Activated T-cell treated with anti-CD3 and anti-CD28 coated beads, Interleukin-2, amount 50 U/mL, for 72 hours (primary cell): ENCODE measurements at regions not wholly inside any gene's neighbourhood (a gene's known extent, or its start where the extent isn't known, plus 50 kb on each side); places are given as distances from the start of the nearest gene placed in this dataset.

Experiments used
- ATAC-seq, 2 donors: fragments of 150-1000 bp; cut with Tn5 transposase; replicated peaks in 1 of 2; 2 replicates each; pipeline ENCODE4 v1.10.0; 2021; ENCODE audit warnings: moderate library complexity in 2 of 2, mild to moderate bottlenecking in 1 of 2
- DNase-seq, 2 donors: peaks; one replicate each; pipeline ENCODE4 v3.0.0; 2021 to 2022; ENCODE audit warnings: mixed read lengths in 1 of 2
- H3K27ac Mint-ChIP-seq: one replicate; pipeline ENCODE4 v1.8.0; 2022; ENCODE audit warnings: mild to moderate bottlenecking, moderate library complexity, mixed read lengths
- H3K27me3 Mint-ChIP-seq: one replicate; pipeline ENCODE4 v1.8.0; 2022; ENCODE audit warnings: low read depth, mixed read lengths
- H3K36me3 Mint-ChIP-seq, 2 donors: one replicate each; pipeline ENCODE4 v1.8.0; 2022; ENCODE audit warnings: mixed read lengths in 2 of 2, mild to moderate bottlenecking in 1 of 2; ENCODE audit not compliant: insufficient read depth in 2 of 2
- H3K4me1 Mint-ChIP-seq: one replicate; pipeline ENCODE4 v1.8.0; 2022; ENCODE audit warnings: low read depth, mixed read lengths
- H3K4me3 Mint-ChIP-seq, 2 donors: one replicate each; pipeline ENCODE4 v1.8.0; 2022; ENCODE audit warnings: mild to moderate bottlenecking in 2 of 2, mixed read lengths in 2 of 2, moderate library complexity in 2 of 2
- H3K9me3 Mint-ChIP-seq, 2 donors: one replicate each; pipeline ENCODE4 v1.8.0; 2022; ENCODE audit warnings: mixed read lengths in 2 of 2

GRCh38 chrX:39816871-39817731 lies 280.7 kb downstream of the BCOR start:
- Mint-ChIP-seq H3K4me1 (peaks cover 48% of the 10 kb centered on the region), H3K9me3 (no peaks in the 10 kb centered on the region), H3K36me3 (no peaks in the 10 kb centered on the region), H3K27me3 (peaks cover 24% of the 10 kb centered on the region), H3K4me3 (peak overlapping the region; percentile 64 to 71), H3K27ac (peak overlapping the region; percentile 16)
- DNase-seq (peak in 1 of 2 donors; percentile 7), ATAC-seq (peak; percentile 62 to 67)

DNA sequence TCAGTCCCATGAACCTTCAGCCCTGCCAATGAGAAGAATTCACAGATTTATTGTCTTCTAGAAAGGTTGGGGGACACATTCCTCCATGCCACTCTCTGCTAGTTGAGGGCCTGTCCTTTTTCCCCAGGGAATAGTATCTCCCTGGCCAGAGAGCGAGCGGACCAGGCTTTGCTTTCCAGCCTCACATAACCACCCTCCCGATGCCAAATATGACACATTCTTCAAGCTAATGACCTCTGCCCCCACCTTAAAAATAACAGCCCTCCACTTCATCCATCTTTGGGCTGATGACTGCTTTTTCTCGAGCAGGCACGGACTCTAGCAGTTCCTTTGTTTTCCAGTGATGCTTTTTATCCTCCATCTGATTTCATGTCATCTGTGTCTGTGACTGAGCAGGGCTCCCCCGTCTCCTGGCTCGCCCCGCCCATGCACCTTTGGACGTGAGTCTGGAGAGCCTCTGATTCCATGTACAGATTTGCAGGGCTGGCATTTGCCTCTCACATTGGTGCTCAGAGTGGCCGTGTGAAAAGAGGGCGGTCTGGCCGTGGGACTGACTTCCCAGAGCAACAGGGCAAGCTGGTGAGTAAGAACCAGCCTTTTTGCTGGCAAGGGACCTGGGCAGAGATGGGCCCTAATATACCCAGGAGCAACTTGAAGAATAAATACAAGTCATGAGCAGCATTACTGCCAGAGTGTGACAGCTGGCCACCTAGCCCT lies 279.8 kb downstream of the BCOR start:
- peaks cover 32% of the 10 kb centered on the region for H3K27me3 Mint-ChIP-seq
- ATAC-seq (no peak), DNase-seq (no peak)
- H3K9me3 Mint-ChIP-seq: no peaks in the 10 kb centered on the region
- no peak overlapping the region for H3K4me3 Mint-ChIP-seq
- H3K27ac Mint-ChIP-seq: no peak overlapping the region
- H3K4me1 Mint-ChIP-seq: peaks cover 48% of the 10 kb centered on the region
- peaks cover 0 to under 1% of the 10 kb centered on the region in 2 donors for H3K36me3 Mint-ChIP-seq

DNA sequence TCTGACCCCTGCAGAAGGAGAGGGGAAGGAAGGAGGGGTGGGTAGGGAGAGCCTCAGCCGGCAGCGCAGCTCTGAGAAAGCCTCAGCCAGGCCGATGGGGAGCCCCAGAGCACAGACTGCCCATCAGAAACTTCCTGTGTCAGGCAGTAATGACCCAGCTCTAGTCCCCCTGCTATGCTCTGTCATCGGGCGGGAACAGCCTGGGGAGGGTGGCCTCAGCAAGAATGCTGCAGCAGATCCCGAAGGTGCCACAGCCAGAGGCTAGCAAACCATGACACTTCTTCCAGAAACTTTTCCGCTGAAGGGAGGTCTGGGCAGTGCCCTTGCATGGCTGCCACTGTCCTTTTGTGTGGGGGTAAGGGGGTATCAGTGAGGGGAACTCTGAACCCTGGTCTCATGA lies 279.0 kb downstream of the BCOR start:
- H3K27me3 Mint-ChIP-seq: peaks cover 40% of the 10 kb centered on the region
- H3K4me1 Mint-ChIP-seq: peaks cover 48% of the 10 kb centered on the region
- H3K4me3 Mint-ChIP-seq: no peak overlapping the region
- H3K27ac Mint-ChIP-seq: no peak overlapping the region
- H3K36me3 Mint-ChIP-seq: peaks cover 3% of the 10 kb centered on the region in 2 donors
- no peaks in the 10 kb centered on the region for H3K9me3 Mint-ChIP-seq
- ATAC-seq (no peak), DNase-seq (no peak)

DNA sequence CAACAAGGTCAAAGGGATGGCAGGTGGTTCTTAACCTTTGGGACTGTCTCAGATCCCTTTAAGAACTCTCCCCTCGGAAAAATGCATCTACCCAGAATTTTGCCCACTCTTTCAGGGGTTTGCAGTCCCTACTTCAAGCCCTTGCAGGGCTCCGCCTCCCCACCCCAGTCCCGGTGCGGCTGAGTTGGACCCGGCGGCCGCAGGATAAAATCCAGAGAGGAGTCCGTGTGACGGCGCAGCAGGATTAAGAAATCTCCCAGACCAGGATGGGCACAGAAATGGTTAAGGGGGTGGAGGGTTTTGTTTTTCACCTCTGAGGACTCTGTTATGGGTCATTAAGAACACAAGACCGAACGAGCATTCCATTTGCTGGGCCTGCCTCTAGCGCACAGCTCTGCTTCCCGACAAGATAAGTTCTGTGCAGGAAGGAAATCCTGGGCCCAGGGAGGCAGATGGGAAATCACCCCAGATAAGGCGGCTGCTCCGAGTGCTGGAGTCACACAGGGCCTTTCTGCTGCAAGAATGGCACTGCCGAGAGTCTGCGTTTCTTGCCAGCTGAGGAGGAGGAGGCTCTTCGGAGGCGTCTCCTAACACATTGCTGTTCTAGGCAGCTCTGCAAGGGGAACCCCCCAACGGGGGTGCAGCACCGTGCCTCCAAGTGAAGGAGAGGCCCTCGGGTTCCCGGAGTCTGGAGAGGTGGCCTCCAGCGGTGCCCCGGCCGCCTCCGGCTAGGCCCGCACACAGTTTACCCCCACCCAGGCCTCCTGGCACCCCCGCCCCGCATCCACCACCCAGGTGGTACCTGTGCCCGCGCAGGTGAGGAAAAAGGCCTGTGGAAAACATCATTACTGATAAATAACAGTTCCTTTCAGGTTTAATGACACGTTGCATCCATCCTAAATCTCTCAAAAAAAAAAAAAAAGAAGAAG lies 277.6 kb downstream of the BCOR start:
- H3K27ac Mint-ChIP-seq: no peak overlapping the region
- DNase-seq: no peak
- H3K9me3 Mint-ChIP-seq: no peaks in the 10 kb centered on the region
- no peak for ATAC-seq
- peaks cover 55% of the 10 kb centered on the region for H3K27me3 Mint-ChIP-seq
- peaks cover 44% of the 10 kb centered on the region for H3K4me1 Mint-ChIP-seq
- peaks cover 3 to 5% of the 10 kb centered on the region in 2 donors for H3K36me3 Mint-ChIP-seq
- peak overlapping the region; percentile 78 to 82 for H3K4me3 Mint-ChIP-seq

DNA sequence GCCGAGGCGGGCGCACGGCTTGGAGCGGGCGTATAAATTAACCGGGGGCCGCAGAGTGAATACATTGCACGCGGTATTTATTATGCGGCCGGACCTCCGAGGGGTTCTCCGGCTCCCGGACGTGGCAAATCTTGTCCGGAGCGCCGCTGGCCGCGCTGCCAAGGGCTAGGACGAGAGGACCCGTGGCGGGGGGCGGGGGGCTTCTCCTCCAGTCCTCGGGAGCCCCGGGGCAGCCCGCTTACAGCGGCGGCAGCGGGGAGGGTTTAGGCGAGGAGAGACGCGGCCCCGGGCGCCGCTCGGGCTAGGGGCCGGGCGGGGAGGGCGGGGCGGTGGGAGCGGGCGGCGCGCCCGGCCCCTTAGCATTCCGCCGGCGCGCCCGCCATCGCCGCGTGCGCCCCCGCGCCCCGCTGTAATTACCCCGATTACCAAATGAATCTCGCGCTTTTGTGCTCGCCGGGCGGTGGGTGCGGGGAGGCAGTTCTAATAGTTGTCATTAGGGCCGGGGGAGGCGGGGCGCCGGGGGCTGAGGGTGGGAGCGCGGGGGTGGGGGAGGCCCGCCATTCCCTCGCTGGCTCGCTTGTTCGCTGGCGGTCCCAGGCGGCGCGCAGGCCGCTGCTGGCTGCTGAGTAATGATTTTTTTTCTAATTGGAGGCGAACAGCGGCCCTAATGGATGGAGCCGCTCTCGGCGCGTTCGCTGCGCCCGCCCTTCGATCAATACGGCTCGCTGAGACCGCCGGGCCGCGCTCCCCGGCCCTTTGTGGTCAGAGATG lies 276.6 kb downstream of the BCOR start:
- no peak overlapping the region for H3K27ac Mint-ChIP-seq
- peak overlapping the region; percentile 78 to 82 for H3K4me3 Mint-ChIP-seq
- peak in 1 of 2 donors; percentile 11 for DNase-seq
- peaks cover 3 to 5% of the 10 kb centered on the region in 2 donors for H3K36me3 Mint-ChIP-seq
- peak; percentile 44 to 61 for ATAC-seq
- H3K4me1 Mint-ChIP-seq: peaks cover 36% of the 10 kb centered on the region
- peaks cover 62% of the 10 kb centered on the region for H3K27me3 Mint-ChIP-seq
- no peaks in the 10 kb centered on the region for H3K9me3 Mint-ChIP-seq

DNA sequence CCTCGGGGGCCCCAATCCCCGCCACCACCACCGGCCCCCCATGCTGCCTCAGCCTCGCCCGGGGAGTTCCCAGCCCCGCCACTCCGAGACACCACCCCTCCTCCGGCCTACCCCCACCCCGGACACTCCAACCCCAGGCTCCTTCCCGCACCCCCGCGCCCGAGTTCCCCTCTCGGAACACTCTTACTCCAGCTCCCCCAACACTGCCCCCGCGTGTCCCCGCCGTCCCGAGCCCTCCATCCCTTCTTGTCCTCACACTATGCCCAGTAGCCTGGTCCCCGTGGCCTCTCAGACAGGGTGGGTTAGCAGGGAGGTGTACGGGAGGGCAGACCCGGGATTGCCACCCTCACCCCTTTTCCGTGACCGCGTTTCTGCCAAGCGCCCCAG lies 276.1 kb downstream of the BCOR start:
- no peak for DNase-seq
- no peak for ATAC-seq

GRCh38 chrX:39822133-39822748 lies 275.5 kb downstream of the BCOR start:
- Mint-ChIP-seq H3K4me1 (peaks cover 24% of the 10 kb centered on the region), H3K27ac (no peak overlapping the region), H3K27me3 (peaks cover 63% of the 10 kb centered on the region), H3K4me3 (peak overlapping the region; percentile 14 to 54), H3K36me3 (peaks cover 3 to 5% of the 10 kb centered on the region in 2 donors), H3K9me3 (no peaks in the 10 kb centered on the region)
- no peak for DNase-seq
- no peak for ATAC-seq

More for the DNA sequence above, 276.1 kb downstream of the BCOR start:
- peak overlapping the region; percentile 37 to 54 for H3K4me3 Mint-ChIP-seq
- peaks cover 3 to 5% of the 10 kb centered on the region in 2 donors for H3K36me3 Mint-ChIP-seq
- no peaks in the 10 kb centered on the region for H3K9me3 Mint-ChIP-seq
- H3K4me1 Mint-ChIP-seq: peaks cover 30% of the 10 kb centered on the region
- H3K27me3 Mint-ChIP-seq: peaks cover 63% of the 10 kb centered on the region
- H3K27ac Mint-ChIP-seq: no peak overlapping the region

DNA sequence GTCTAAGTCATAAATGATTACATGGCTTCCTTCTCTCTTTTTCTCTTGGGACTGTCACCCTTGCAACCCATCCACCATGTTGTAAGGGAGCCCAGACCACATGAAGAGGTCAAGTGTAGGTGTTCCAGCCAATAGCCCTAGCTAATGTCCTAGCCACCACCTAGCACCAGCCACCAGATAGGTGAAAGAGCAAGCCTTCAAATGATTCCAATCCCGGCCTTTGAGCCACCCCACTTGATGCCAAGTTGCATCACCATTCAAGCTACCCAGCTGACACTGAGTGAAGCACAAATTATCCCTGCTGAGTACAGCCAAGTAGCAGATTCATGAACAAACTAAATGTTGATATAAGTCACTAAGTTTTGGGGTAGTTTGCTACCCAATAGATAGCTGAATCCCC lies 274.3 kb downstream of the BCOR start:
- Mint-ChIP-seq H3K9me3 (no peaks in the 10 kb centered on the region), H3K27ac (no peak overlapping the region), H3K27me3 (peaks cover 55% of the 10 kb centered on the region), H3K36me3 (peaks cover 3 to 5% of the 10 kb centered on the region in 2 donors), H3K4me3 (no peak overlapping the region), H3K4me1 (peaks cover 13% of the 10 kb centered on the region)
- ATAC-seq (no peak), DNase-seq (no peak)

DNA sequence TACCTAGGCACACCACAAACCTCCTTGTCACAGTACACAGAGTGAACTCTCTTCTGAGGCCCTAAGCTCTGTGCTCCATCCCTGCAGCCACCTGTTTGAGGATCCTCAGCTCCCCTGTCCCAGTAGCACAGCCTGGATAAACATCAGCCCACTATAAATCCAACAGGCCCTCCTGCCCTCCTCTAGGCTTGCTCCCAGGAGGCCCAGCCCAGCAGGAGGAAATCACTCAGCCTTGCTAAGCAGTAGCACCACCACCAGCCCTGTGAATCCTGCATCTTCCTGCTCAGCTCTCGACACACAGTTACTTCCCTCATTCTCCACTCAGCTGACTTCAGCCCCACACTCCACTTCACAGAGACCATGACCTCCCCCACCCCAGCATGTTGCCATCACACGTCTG lies 273.9 kb downstream of the BCOR start:
- H3K9me3 Mint-ChIP-seq: no peaks in the 10 kb centered on the region
- H3K4me1 Mint-ChIP-seq: peaks cover 11% of the 10 kb centered on the region

DNA sequence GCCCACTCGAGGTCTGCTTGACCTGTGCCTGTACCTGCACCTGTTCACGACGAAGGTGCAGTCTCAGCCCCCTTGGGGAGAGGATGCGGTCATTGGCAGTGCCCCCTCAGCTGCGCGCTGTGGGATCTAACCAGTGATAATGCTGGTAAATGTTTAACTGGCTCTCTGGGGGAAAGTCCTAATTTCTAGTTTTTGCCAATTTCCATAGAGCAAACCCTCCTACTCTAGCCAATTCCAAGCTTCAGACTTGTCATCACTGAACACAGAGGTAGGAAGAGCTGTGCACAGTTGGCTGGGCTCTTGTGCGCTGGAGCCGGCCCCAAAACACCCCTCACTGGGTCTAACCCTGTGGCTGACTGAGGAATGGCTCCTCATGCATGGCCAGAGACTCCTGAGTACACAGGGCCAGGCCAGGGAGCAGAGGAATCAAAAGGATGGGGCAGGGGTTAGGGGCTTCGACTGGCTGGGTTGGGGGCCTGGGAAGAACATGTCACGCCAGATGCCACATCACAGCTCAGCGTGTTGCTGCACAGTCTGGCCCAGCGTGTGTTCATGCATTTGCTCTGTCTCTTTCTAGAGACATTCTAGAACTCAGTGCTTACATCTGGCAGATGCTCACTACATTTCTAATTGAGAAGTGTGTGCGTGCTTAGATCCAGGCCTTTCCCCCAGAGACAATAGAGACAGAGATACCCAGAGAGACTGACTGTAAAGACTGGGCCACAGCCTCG lies 270.8 kb downstream of the BCOR start:
- H3K4me3 Mint-ChIP-seq: no peak overlapping the region
- ATAC-seq: no peak

More for the DNA sequence above, 273.9 kb downstream of the BCOR start:
- peaks cover 51% of the 10 kb centered on the region for H3K27me3 Mint-ChIP-seq
- H3K36me3 Mint-ChIP-seq: peaks cover 3 to 5% of the 10 kb centered on the region in 2 donors
- H3K27ac Mint-ChIP-seq: no peak overlapping the region
- ATAC-seq (no peak), DNase-seq (no peak)
- no peak overlapping the region for H3K4me3 Mint-ChIP-seq

GRCh38 chrX:39827951-39828350 lies 269.8 kb downstream of the BCOR start:
- no peaks in the 10 kb centered on the region for H3K9me3 Mint-ChIP-seq
- peaks cover 31% of the 10 kb centered on the region for H3K27me3 Mint-ChIP-seq
- peaks cover 6% of the 10 kb centered on the region for H3K4me1 Mint-ChIP-seq
- no peak overlapping the region for H3K27ac Mint-ChIP-seq
- ATAC-seq (no peak), DNase-seq (no peak)
- peaks cover 2 to 5% of the 10 kb centered on the region in 2 donors for H3K36me3 Mint-ChIP-seq
- H3K4me3 Mint-ChIP-seq: no peak overlapping the region

More for the DNA sequence above, 270.8 kb downstream of the BCOR start:
- H3K27ac Mint-ChIP-seq: no peak overlapping the region
- H3K36me3 Mint-ChIP-seq: peaks cover 3 to 5% of the 10 kb centered on the region in 2 donors
- no peak for DNase-seq
- H3K4me1 Mint-ChIP-seq: peaks cover 6% of the 10 kb centered on the region
- H3K9me3 Mint-ChIP-seq: no peaks in the 10 kb centered on the region
- H3K27me3 Mint-ChIP-seq: peaks cover 40% of the 10 kb centered on the region
